ENCODE measurements at regions not wholly inside any gene's neighbourhood (a gene's known extent, or its start where the extent isn't known, plus 50 kb on each side); places are given as distances from the start of the nearest gene placed in this dataset.
"Not testable (repeated sequence)": the region's sequence is repeated elsewhere in the genome, so short reads cannot be mapped to it uniquely, and the experiment has no call there.

DNA sequence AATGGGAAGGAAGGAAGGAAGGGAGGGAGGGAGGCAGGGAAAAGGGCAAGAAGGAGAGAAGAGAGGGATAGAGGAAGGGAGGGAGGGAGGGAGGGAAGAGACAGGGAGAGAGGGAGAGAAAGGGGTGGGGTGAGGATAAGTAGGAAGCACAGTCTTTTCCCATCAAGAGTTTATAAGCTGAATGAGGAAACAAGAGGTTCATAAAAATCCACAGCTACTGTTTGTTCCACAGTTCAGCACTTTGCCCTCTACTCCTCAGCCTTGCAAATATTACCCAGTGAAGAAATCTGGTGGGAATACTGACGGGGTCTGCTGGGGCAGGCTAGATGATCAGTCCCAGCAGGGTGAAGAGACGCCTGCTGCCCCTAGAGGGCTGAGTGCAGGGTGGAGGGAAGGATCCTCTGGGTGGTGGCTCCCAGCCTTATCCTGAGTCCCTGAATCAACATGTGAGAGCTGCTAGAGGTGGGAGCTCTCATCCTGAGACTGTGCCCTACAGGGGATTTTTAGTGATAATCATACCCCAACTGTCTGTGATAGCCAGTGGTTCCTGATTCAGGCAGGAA is 233.9 kb upstream of the NBPF12 start:
- TF ChIP-seq ELF4 (IDR thresholded peaks at IDR 0.05); ZNF384 (IDR thresholded peaks at IDR 0.05); SP1 (IDR thresholded peaks at IDR 0.05); L3MBTL2 (conservative IDR thresholded peaks at IDR 0.05); TARDBP (IDR thresholded peaks at IDR 0.05): not testable (repeated sequence)
